ENCODE measurements at regions not wholly inside any gene's neighbourhood (a gene's known extent, or its start where the extent isn't known, plus 50 kb on each side); places are given as distances from the start of the nearest gene placed in this dataset.

DNA sequence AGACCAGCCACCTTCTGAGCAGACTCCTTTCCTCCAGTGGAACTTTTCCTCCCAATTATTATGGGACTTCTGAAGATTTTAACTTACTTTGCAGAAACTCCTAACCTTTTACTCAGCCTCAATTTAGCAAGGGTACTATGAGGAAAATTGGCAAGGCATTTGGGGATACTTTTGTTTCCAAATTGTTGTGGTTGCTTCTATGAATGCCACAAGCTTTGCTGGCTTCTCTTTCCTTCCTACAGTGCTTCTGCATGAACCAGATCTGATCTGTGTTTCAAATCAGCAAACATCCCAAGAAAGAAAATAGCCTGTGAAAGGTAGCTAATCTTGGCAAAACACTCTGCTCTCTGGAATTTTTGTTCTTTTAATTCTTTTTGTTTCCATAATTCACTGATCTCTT lies 57.3 kb upstream of the TAF11L2 start:
- Mint-ChIP-seq H3K4me1 (no peaks in the 10 kb centered on the region), H3K36me3 (ENCODE audit: low read depth) (no peaks in the 10 kb centered on the region), H3K4me3 (no peak overlapping the region), H3K27ac (no peak overlapping the region), H3K27me3 (no peaks in the 10 kb centered on the region), H3K9me3 (peaks cover 10% of the 10 kb centered on the region)
- no peak for DNase-seq
- intact Hi-C loops (cut with micrococcal nuclease), result no loop called here

DNA sequence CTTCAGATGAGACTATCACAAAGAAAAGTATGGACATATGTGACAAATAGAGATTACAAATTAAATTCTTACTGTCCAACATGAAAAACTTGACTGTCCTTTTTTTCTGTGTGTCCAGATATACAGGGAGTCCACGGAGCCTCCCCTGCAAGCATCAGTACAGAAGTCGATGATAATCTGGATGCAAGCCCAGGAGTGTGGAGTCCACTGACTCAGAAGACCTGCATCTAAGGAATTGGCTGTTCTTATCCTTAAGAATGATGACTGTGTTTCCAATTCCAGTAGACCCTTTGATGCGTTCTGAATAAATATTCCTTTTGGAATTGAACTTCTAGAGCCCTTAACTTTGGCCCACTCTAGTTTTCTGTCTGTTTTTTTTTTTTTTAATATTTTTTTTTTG lies 56.7 kb upstream of the TAF11L2 start:
- no peak overlapping the region for H3K27ac Mint-ChIP-seq
- no peak for DNase-seq
- no peaks in the 10 kb centered on the region for H3K4me1 Mint-ChIP-seq
- no peaks in the 10 kb centered on the region for H3K27me3 Mint-ChIP-seq
- intact Hi-C loops (cut with micrococcal nuclease), result no loop called here
- no peaks in the 10 kb centered on the region for H3K36me3 Mint-ChIP-seq (ENCODE audit: low read depth)
- peaks cover 10% of the 10 kb centered on the region for H3K9me3 Mint-ChIP-seq
- no peak overlapping the region for H3K4me3 Mint-ChIP-seq

- Mint-ChIP-seq H3K27me3 (no peaks in the 10 kb centered on the region), H3K36me3 (ENCODE audit: low read depth) (no peaks in the 10 kb centered on the region), H3K27ac (no peak overlapping the region), H3K4me1 (no peaks in the 10 kb centered on the region), H3K9me3 (peaks cover 1% of the 10 kb centered on the region), H3K4me3 (no peak overlapping the region)
- no peak for DNase-seq
- intact Hi-C loops (cut with micrococcal nuclease), result no loop called here
Measured at GRCh38 chr5:17443333-17444130, 54.5 kb upstream of the TAF11L2 start.

GRCh38 chr5:17444496-17444895 lies 53.5 kb upstream of the TAF11L2 start:
- Mint-ChIP-seq H3K27me3 (no peaks in the 10 kb centered on the region), H3K27ac (no peak overlapping the region), H3K4me3 (no peak overlapping the region), H3K9me3 (peaks cover 7% of the 10 kb centered on the region), H3K4me1 (no peaks in the 10 kb centered on the region), H3K36me3 (ENCODE audit: low read depth) (no peaks in the 10 kb centered on the region)
- intact Hi-C loops (cut with micrococcal nuclease), result no loop called here
- no peak for DNase-seq

GRCh38 chr5:17445185-17445584 lies 52.8 kb upstream of the TAF11L2 start:
- Mint-ChIP-seq H3K27me3 (no peaks in the 10 kb centered on the region), H3K9me3 (peaks cover 8% of the 10 kb centered on the region), H3K36me3 (ENCODE audit: low read depth) (no peaks in the 10 kb centered on the region), H3K4me3 (no peak overlapping the region), H3K27ac (no peak overlapping the region), H3K4me1 (no peaks in the 10 kb centered on the region)
- no peak for DNase-seq
- intact Hi-C loops (cut with micrococcal nuclease), result no loop called here

Measured in activated CD4-positive, alpha-beta T cell treated with anti-CD3 and anti-CD28 coated beads, Interleukin-2, amount 10 ng/mL, durations not matched to agents 24 days and 14 days (primary cell).